Memory B cell (primary cell): ENCODE measurements at regions not wholly inside any gene's neighbourhood (a gene's known extent, or its start where the extent isn't known, plus 50 kb on each side); places are given as distances from the start of the nearest gene placed in this dataset.
"Not testable (repeated sequence)": the region's sequence is repeated elsewhere in the genome, so short reads cannot be mapped to it uniquely, and the experiment has no call there.

Source experiments
- ATAC-seq: fragments of 150-1000 bp; cut with Tn5 transposase; 2 replicates; pipeline ENCODE4 v1.10.0; 2021; ENCODE audit warnings: low read depth, mild to moderate bottlenecking, moderate library complexity
- DNase-seq, 2 donors: peaks; one replicate each; pipeline ENCODE4 v3.0.0; 2022; ENCODE audit warnings: low spot score in 2 of 2
- H3K27ac Mint-ChIP-seq: one replicate; pipeline ENCODE4 v1.8.0; 2022; ENCODE audit warnings: mild to moderate bottlenecking, moderate library complexity, mixed read lengths
- H3K27me3 Mint-ChIP-seq: one replicate; pipeline ENCODE4 v1.8.0; 2022; ENCODE audit warnings: mixed read lengths
- H3K36me3 Mint-ChIP-seq: one replicate; pipeline ENCODE4 v1.8.0; 2022; ENCODE audit warnings: mild to moderate bottlenecking, mixed read lengths
- H3K4me1 Mint-ChIP-seq: one replicate; pipeline ENCODE4 v1.8.0; 2022; ENCODE audit warnings: mixed read lengths
- H3K4me3 Mint-ChIP-seq: one replicate; pipeline ENCODE4 v1.8.0; 2022; ENCODE audit warnings: mild to moderate bottlenecking, moderate library complexity, mixed read lengths
- H3K9me3 Mint-ChIP-seq: one replicate; pipeline ENCODE4 v1.8.0; 2022; ENCODE audit warnings: mixed read lengths

DNA sequence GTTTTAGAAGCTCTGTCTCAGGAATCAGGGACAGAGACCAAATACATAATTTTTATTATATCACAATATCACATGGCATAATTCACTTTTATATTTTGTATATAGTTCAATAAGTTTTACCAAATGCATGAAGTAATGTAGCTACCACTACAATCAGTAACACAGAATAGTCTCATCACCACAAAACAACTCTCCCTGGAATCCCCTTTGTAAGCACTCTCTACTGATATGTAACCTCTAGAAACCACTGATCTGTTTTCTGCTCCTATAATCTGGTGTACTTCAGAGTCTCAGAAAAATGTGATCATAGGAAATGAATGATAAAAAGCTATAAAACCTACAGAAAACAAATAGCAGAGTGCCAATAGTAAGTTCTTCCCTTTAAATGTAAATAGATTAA lies 1465.9 kb downstream of the SPATA31A7 start:
- H3K36me3 Mint-ChIP-seq, DNase-seq, H3K4me1 Mint-ChIP-seq, H3K27ac Mint-ChIP-seq, H3K9me3 Mint-ChIP-seq, H3K4me3 Mint-ChIP-seq, H3K27me3 Mint-ChIP-seq: not testable (repeated sequence)
- peak; percentile 34 for ATAC-seq

- not testable (repeated sequence) for H3K9me3 Mint-ChIP-seq, H3K36me3 Mint-ChIP-seq, H3K4me1 Mint-ChIP-seq, H3K4me3 Mint-ChIP-seq, H3K27ac Mint-ChIP-seq, H3K27me3 Mint-ChIP-seq, ATAC-seq, DNase-seq
These were observed 1473.1 kb downstream of the SPATA31A7 start for GRCh38 chr9:62662733-62663507.

DNA sequence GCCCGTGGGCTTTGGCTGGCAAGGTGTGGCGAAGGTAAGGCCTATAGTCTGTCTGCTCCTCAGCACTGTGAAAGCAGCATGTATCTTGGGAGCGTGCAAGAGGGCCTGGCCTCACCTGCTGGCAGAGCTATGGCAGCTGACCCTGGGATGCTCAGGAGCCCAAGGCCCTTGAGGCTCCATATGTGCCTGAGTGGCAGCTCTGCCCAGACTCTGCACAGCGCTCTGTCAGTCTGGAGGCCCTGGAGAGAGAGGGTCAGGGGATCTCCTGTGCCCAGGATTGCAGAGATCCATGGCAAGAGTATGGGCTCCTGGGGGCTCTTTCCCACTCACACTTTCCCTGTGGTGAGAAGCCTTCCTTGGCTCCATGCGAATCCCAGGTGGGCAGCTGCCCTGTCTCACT lies 1473.7 kb downstream of the SPATA31A7 start:
- not testable (repeated sequence) for H3K27ac Mint-ChIP-seq, DNase-seq, ATAC-seq, H3K4me3 Mint-ChIP-seq, H3K9me3 Mint-ChIP-seq, H3K27me3 Mint-ChIP-seq, H3K36me3 Mint-ChIP-seq, H3K4me1 Mint-ChIP-seq

DNA sequence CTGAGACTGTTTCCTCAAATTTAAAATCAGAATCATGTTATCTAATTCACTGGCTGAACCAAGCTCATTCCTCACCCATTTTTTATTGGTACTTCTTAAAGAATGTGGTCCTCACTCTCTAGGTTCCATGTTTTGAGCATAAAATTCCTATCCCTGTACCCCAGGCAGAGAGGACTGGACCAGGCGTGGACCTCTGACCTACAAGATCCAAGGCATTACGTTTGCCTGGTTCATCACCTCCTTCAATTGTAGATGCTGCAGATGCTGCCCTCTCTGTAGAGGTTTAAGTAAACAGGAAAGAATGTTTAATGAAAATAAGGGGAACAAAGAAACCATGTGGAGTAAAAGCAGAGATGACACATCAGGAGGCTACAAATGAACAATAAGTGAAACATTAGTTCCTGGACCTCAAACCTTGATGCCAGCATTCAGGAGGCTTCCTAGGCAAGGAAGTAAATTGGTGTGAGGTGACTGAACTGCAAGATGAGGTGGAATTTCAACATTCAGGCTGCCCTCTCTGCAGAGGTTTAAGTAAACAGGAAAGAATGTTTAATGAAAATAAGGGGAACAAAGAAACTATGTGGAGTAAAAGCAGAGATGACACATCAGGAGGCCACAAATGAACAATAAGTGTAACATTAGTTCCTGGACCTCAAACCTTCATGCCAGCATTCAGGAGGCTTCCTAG lies 1477.4 kb downstream of the SPATA31A7 start:
- not testable (repeated sequence) for H3K27me3 Mint-ChIP-seq, H3K36me3 Mint-ChIP-seq, ATAC-seq, H3K27ac Mint-ChIP-seq, H3K4me1 Mint-ChIP-seq, DNase-seq, H3K9me3 Mint-ChIP-seq
- H3K4me3 Mint-ChIP-seq, result peak overlapping the region; percentile 14

DNA sequence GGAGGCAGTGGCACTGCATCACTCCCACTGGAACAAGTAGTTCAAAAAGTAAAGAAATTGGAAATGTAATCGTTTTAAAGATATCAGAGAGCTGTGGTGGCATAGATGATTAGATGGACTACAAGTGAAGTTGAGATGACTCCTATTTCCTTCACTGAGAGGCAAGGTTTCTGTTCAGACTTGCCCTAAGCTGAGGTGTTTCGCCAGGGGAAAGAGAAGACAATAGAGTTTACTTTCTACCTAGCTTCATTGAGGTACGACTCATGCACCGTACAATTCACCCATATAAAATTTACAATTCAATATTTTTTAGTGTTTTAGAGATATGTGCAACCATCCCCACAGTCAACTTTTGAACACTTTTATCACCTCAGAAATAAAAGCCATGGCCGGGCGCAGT lies 1487.2 kb downstream of the SPATA31A7 start:
- DNase-seq, H3K9me3 Mint-ChIP-seq, H3K36me3 Mint-ChIP-seq, H3K4me3 Mint-ChIP-seq, H3K27me3 Mint-ChIP-seq, H3K4me1 Mint-ChIP-seq, ATAC-seq, H3K27ac Mint-ChIP-seq: not testable (repeated sequence)

GRCh38 chr9:62678336-62678735 lies 1488.5 kb downstream of the SPATA31A7 start:
- peak; percentile 77 for ATAC-seq
- not testable (repeated sequence) for H3K4me1 Mint-ChIP-seq

DNA sequence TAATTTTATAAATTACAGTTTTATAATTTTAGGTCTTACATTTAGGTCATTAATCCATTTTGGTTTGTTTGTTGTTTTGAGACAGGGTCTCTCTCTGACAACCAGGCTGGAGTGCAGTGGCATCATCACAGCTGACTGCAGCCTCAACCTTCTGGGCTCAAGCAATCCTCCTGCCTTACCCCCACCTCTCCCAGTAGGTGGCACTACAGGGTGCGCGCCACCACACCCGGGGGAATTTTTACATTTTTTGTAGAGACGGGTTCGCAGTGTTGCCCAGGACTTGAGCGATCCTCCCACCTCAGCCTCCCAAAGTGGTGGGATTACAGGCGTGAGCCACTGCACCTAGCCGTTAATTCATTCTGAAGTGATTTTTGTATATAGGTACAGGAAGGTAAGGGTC lies 1489.2 kb downstream of the SPATA31A7 start:
- not testable (repeated sequence) for H3K36me3 Mint-ChIP-seq, H3K4me3 Mint-ChIP-seq, H3K9me3 Mint-ChIP-seq, H3K4me1 Mint-ChIP-seq, H3K27me3 Mint-ChIP-seq, DNase-seq, H3K27ac Mint-ChIP-seq
- peak; percentile 40 for ATAC-seq

More at GRCh38 chr9:62678336-62678735, 1488.5 kb downstream of the SPATA31A7 start:
- not testable (repeated sequence) for DNase-seq, H3K4me3 Mint-ChIP-seq, H3K36me3 Mint-ChIP-seq, H3K27ac Mint-ChIP-seq, H3K9me3 Mint-ChIP-seq, H3K27me3 Mint-ChIP-seq

GRCh38 chr9:62684833-62685647 lies 1495.2 kb downstream of the SPATA31A7 start:
- not testable (repeated sequence) for H3K9me3 Mint-ChIP-seq, H3K36me3 Mint-ChIP-seq, H3K4me3 Mint-ChIP-seq, H3K27ac Mint-ChIP-seq, H3K4me1 Mint-ChIP-seq, H3K27me3 Mint-ChIP-seq, DNase-seq
- ATAC-seq, result peak; percentile 86

DNA sequence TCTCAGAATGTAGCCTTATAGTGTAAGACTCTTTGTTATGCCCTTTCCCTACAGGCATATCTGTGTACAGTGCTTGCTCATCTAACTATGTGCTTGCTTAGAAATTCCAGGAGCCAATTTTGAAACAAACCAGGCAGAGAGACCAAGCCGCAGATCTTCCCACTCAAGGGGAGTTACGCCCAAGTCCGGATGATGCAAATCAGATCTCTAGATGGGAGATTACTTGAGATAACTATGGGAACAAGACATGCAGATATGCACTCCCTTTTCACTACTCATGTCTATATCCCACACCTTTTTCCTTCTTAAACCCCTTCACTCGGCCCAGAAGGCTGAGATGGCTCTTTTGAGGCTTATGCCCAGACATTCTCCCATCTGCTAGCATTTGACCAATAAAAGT lies 1496.5 kb downstream of the SPATA31A7 start:
- not testable (repeated sequence) for H3K36me3 Mint-ChIP-seq, H3K4me3 Mint-ChIP-seq, H3K27ac Mint-ChIP-seq, H3K9me3 Mint-ChIP-seq, DNase-seq, H3K27me3 Mint-ChIP-seq, H3K4me1 Mint-ChIP-seq, ATAC-seq

DNA sequence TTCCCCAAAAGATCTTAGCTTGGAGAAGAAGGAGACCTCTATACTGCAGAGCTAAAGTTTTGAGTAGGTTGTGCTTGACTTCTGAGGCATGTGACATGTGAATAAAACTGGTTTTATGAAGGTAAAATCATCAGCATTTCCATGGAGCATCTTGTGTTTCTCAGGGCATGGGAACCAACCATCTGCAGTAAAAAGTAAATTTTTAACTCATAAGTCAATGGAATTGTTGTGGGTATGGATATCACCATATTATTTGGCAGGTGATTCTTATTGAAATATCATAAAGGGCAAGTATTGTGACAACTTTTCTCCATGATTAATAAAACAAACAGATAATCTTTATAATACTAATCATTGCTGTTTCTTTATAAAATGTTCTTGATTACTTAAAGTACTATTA lies 1503.2 kb downstream of the SPATA31A7 start:
- not testable (repeated sequence) for H3K4me3 Mint-ChIP-seq, ATAC-seq, DNase-seq, H3K9me3 Mint-ChIP-seq, H3K27me3 Mint-ChIP-seq, H3K36me3 Mint-ChIP-seq, H3K27ac Mint-ChIP-seq, H3K4me1 Mint-ChIP-seq

GRCh38 chr9:62711317-62711716 lies 1521.5 kb downstream of the SPATA31A7 start:
- not testable (repeated sequence) for DNase-seq, H3K9me3 Mint-ChIP-seq, H3K4me1 Mint-ChIP-seq, H3K27me3 Mint-ChIP-seq, H3K27ac Mint-ChIP-seq, ATAC-seq, H3K4me3 Mint-ChIP-seq, H3K36me3 Mint-ChIP-seq

- DNase-seq, H3K27me3 Mint-ChIP-seq, H3K4me3 Mint-ChIP-seq, H3K36me3 Mint-ChIP-seq, H3K4me1 Mint-ChIP-seq, H3K27ac Mint-ChIP-seq, ATAC-seq, H3K9me3 Mint-ChIP-seq: not testable (repeated sequence)
These were observed 1535.7 kb downstream of the SPATA31A7 start for GRCh38 chr9:62725580-62725979.

DNA sequence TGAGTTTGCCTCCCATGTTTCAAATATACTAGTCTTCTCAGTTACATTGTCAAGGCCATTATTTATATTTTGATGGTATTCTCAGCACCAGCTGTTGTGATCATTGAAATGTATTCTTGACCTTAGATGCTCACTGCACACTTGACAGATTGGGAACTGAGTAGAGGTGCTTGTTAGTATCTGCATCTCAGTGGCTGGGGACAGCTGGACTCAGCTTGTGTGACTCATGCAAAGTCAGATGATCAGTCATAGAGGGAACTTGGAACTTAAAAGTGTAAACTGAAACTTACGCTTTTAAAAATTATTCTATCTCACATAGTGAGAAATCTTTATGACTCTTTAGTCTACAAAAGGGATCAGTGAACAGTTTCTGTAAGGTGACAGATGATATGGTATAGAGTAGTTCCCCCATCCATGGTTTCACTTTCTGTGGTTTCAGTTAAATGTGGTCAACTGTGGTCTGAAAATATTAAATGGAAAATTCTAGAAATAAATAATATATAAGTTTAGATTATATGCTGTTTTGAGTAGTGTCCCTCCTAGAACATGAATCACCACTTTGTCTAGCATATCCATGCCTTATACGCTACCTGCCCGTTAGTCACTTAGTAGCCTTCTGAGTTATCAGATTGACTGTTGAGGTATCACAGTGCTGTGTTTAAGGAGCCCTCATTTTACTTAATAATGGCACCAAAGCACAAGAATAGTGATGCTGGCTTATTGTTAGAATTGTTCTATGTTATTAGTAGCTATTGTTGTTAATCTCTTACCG lies 1540.6 kb downstream of the SPATA31A7 start:
- not testable (repeated sequence) for H3K27ac Mint-ChIP-seq, H3K36me3 Mint-ChIP-seq, H3K9me3 Mint-ChIP-seq, DNase-seq, H3K4me1 Mint-ChIP-seq, H3K4me3 Mint-ChIP-seq, H3K27me3 Mint-ChIP-seq
- ATAC-seq, result peak; percentile 58

DNA sequence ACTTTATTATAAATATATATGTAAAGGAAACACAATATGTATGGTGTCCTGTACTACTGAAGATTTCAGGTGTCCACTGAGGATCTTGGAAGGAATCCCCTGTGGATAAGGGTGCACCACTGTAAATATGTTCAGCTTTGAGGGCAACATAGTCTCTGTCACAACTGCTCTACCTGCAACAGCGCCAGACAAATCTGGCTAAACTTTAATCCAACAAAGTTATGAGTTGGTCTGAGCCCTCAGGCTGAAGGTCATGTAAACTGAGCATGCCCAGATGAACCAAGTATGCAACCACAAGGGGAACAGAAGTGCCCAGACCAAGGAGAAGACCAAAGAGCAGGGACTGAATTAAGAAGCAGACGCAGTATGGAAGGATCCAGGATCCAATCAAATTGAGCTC lies 1541.2 kb downstream of the SPATA31A7 start:
- H3K27me3 Mint-ChIP-seq, H3K27ac Mint-ChIP-seq: not testable (repeated sequence)

More for the DNA sequence above, 1541.2 kb downstream of the SPATA31A7 start:
- not testable (repeated sequence) for DNase-seq, H3K4me3 Mint-ChIP-seq, ATAC-seq, H3K9me3 Mint-ChIP-seq, H3K36me3 Mint-ChIP-seq, H3K4me1 Mint-ChIP-seq
